OCI-LY7 (cell line): ENCODE measurements at regions not wholly inside any gene's neighbourhood (a gene's known extent, or its start where the extent isn't known, plus 50 kb on each side); places are given as distances from the start of the nearest gene placed in this dataset.

ENCODE experiments used
- BruUV-seq: library from RNA; stranded (reverse); fragments of 400-500 nt; replicated peaks from 2 replicates; lab custom pipeline; 2021; lab: Mats Ljungman, UMichigan
- CTCF ChIA-PET: fragments of 300-600 bp; sonication (Branson Sonifier 250); formaldehyde crosslinking; loops from one replicate; lab custom pipeline; 2022; ENCODE audit warnings: antibody characterized with exemption; ENCODE audit not compliant: unreplicated experiment; lab: Charles Lee
- POLR2A ChIA-PET: fragments of 300-600 bp; sonication (Branson Sonifier 250); formaldehyde crosslinking; loops from one replicate; lab custom pipeline; 2022; ENCODE audit warnings: antibody characterized with exemption; lab: Charles Lee
- DNase-seq: peaks from one replicate; pipeline ENCODE4 v3.0.0-alpha.2; 2015; ENCODE audit warnings: low spot score
- H2AFZ ChIP-seq: fragments of 200-600 bp; sonication (generic), shearing (Covaris generic); 2 replicates; pipeline ENCODE4 v1.6.1; 2014; ENCODE audit warnings: mild to moderate bottlenecking, antibody characterized with exemption, low read length, moderate library complexity
- H3K27ac ChIP-seq: fragments of 200-600 bp; sonication (generic); 2 replicates; pipeline ENCODE4 v1.5.1; 2014; ENCODE audit warnings: mixed run types, low read depth, mild to moderate bottlenecking, moderate library complexity, low read length, inconsistent platforms; ENCODE audit not compliant: poor library complexity, severe bottlenecking
- H3K36me3 ChIP-seq: fragments of 200-600 bp; sonication (generic); 2 replicates; pipeline ENCODE4 v1.6.1; 2014; ENCODE audit warnings: mild to moderate bottlenecking, antibody characterized with exemption, low read length, moderate library complexity, mixed read lengths; ENCODE audit not compliant: insufficient read depth
- H3K4me1 ChIP-seq: fragments of 200-600 bp; sonication (generic); 2 replicates; pipeline ENCODE4 v1.5.1; 2014; ENCODE audit warnings: mild to moderate bottlenecking, low read length; ENCODE audit not compliant: insufficient read depth, poor library complexity, severe bottlenecking
- H3K4me2 ChIP-seq: fragments of 200-600 bp; sonication (generic); 2 replicates; pipeline ENCODE4 v1.6.1; 2014; ENCODE audit warnings: mild to moderate bottlenecking, low read length
- H3K4me3 ChIP-seq: fragments of 200-600 bp; sonication (generic); 2 replicates; pipeline ENCODE4 v1.5.1; 2014; ENCODE audit warnings: mild to moderate bottlenecking, low read depth, low read length; ENCODE audit not compliant: poor library complexity, severe bottlenecking
- H3K79me2 ChIP-seq: fragments of 200-600 bp; sonication (generic); 2 replicates; pipeline ENCODE4 v1.6.1; 2016; ENCODE audit warnings: low read depth, mild to moderate bottlenecking, low read length, moderate library complexity, mixed read lengths; ENCODE audit not compliant: insufficient read depth
- H3K9me2 ChIP-seq: fragments of 200-600 bp; sonication (generic); 2 replicates; pipeline ENCODE4 v1.6.1; 2016; ENCODE audit warnings: mild to moderate bottlenecking, low read length, mixed read lengths; ENCODE audit not compliant: insufficient read depth
- H3K9me3 ChIP-seq: fragments of 200-600 bp; sonication (generic); 2 replicates; pipeline ENCODE4 v1.6.1; 2014; ENCODE audit warnings: mild to moderate bottlenecking, mixed run types, low read length, mixed read lengths
- H4K20me1 ChIP-seq: fragments of 200-600 bp; sonication (generic); 2 replicates; pipeline ENCODE4 v1.6.1; 2014; ENCODE audit warnings: mild to moderate bottlenecking, antibody characterized with exemption, low read length, moderate library complexity, mixed read lengths; ENCODE audit not compliant: insufficient read depth
- EZH2phosphoT487 ChIP-seq: fragments of 200-600 bp; sonication (generic); IDR thresholded peaks from 2 replicates; pipeline ENCODE4 v1.6.1; 2018; ENCODE audit warnings: low read depth, borderline replicate concordance, mild to moderate bottlenecking, mixed run types, antibody characterized with exemption, low read length, moderate library complexity, mixed read lengths
- intact Hi-C: fragments of 100-400 bp; cut with micrococcal nuclease; formaldehyde crosslinking; loops from one replicate; pipeline ENCODE4 v1.10.0; 2022; ENCODE audit not compliant: unreplicated experiment
- TF ChIP-seq, protein P1 (sequence below): fragments of 200-600 bp; sonication (generic); conservative IDR thresholded peaks from 2 replicates; pipeline ENCODE4 v1.5.1; 2014; ENCODE audit warnings: mild to moderate bottlenecking, antibody characterized with exemption, low read length, moderate library complexity, mixed read lengths

DNA sequence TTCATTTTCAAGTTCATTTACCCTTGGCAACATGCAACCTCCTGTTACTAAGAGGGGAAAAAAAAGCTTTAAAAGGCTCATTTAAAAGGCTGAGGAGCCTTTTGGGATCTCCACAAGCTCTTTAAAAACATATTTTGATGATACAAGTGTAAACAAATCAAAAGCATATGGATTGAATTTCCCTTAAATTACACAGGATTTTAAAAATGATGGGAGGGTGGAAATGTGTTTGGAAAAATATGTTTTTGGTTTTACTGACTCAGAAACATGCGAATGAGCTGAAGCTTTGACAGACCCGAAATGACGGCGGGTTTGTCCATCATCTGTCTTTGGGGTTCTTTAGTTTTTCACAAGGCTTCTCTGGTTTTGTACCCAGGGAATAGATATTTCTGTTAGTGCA lies 180.6 kb upstream of the CCDC68 start:
- ChIA-PET CTCF (no interaction called here), POLR2A (no interaction called here)
- Histone ChIP-seq H3K4me3 (no peak overlapping the region), H3K79me2 (no peaks in the 10 kb centered on the region), H3K36me3 (no peaks in the 10 kb centered on the region), H3K4me1 (no peaks in the 10 kb centered on the region), H2AFZ (no peak overlapping the region), H3K27ac (no peak overlapping the region), H4K20me1 (no peaks in the 10 kb centered on the region), H3K9me3 (no peaks in the 10 kb centered on the region), H3K9me2 (no peaks in the 10 kb centered on the region), H3K4me2 (no peak overlapping the region)
- intact Hi-C loops, result no loop called here
- TF ChIP-seq EZH2phosphoT487, result no peak
- TF ChIP-seq, protein P1, sequence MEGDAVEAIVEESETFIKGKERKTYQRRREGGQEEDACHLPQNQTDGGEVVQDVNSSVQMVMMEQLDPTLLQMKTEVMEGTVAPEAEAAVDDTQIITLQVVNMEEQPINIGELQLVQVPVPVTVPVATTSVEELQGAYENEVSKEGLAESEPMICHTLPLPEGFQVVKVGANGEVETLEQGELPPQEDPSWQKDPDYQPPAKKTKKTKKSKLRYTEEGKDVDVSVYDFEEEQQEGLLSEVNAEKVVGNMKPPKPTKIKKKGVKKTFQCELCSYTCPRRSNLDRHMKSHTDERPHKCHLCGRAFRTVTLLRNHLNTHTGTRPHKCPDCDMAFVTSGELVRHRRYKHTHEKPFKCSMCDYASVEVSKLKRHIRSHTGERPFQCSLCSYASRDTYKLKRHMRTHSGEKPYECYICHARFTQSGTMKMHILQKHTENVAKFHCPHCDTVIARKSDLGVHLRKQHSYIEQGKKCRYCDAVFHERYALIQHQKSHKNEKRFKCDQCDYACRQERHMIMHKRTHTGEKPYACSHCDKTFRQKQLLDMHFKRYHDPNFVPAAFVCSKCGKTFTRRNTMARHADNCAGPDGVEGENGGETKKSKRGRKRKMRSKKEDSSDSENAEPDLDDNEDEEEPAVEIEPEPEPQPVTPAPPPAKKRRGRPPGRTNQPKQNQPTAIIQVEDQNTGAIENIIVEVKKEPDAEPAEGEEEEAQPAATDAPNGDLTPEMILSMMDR, result no peak
- no TSS peak for BruUV-seq
- DNase-seq, result no peak

DNA sequence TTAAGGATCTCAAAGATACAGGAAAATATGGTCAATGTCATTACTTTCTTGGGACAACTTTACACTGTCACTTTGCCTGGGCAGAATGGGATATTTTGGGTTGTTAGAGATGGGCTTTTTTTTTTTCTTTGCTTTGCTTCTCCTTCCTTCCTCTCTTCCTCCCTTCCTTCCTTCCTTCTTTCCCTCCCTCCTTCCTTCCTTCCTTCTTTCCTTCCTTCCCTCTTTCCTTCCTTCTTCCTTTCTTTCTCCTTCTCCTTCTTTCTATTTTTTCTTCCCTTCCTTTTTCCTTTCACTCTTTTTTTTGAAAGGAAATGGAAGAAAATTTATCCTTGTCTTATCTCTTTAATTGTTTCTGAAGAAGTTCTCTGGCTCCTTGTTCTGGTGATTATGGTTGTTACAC lies 180.0 kb upstream of the CCDC68 start:
- H3K36me3 ChIP-seq, result no peaks in the 10 kb centered on the region
- H3K79me2 ChIP-seq, result no peaks in the 10 kb centered on the region
- H3K9me2 ChIP-seq, result no peaks in the 10 kb centered on the region
- intact Hi-C loops, result no loop called here
- CTCF ChIA-PET, result no interaction called here
- H2AFZ ChIP-seq, result no peak overlapping the region
- H3K4me1 ChIP-seq, result no peaks in the 10 kb centered on the region
- no peaks in the 10 kb centered on the region for H3K9me3 ChIP-seq
- no peak overlapping the region for H3K27ac ChIP-seq
- H4K20me1 ChIP-seq, result no peaks in the 10 kb centered on the region
- no peak for TF ChIP-seq EZH2phosphoT487
- no peak overlapping the region for H3K4me2 ChIP-seq
- no peak overlapping the region for H3K4me3 ChIP-seq
- no TSS peak for BruUV-seq
- DNase-seq, result no peak
- POLR2A ChIA-PET, result no interaction called here

DNA sequence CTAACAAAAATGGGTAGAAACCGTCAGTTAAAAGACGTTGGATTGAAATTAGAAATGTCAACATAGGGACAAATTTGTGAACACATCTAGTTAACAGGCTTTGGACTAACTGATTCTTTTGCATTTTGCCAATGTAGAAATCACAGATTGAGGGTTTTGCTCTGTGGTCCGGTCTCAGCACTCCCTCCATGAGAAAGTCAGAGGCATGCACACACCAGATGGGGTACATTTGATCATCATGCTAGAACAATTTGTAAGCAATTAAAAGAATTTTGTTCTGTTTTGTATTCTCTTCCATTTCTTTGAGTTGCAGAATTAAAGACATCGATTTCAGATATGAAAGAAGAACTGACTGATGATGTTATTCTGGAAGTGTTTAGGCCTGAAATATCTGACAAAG lies 179.1 kb upstream of the CCDC68 start:
- no peak overlapping the region for H3K4me2 ChIP-seq
- no peaks in the 10 kb centered on the region for H3K36me3 ChIP-seq
- no peaks in the 10 kb centered on the region for H3K9me3 ChIP-seq
- DNase-seq, result no peak
- intact Hi-C loops, result no loop called here
- no peaks in the 10 kb centered on the region for H4K20me1 ChIP-seq
- POLR2A ChIA-PET, result no interaction called here
- no peak for TF ChIP-seq EZH2phosphoT487
- TF ChIP-seq, protein P1, result no peak
- no peak overlapping the region for H3K27ac ChIP-seq
- no TSS peak for BruUV-seq
- H2AFZ ChIP-seq, result no peak overlapping the region
- H3K4me3 ChIP-seq, result no peak overlapping the region
- no peaks in the 10 kb centered on the region for H3K9me2 ChIP-seq
- CTCF ChIA-PET, result no interaction called here
- no peaks in the 10 kb centered on the region for H3K4me1 ChIP-seq
- no peaks in the 10 kb centered on the region for H3K79me2 ChIP-seq
